H9 (cell line): ENCODE measurements at regions not wholly inside any gene's neighbourhood (a gene's known extent, or its start where the extent isn't known, plus 50 kb on each side); places are given as distances from the start of the nearest gene placed in this dataset.

Experiments
- DNase-seq: peaks from one replicate; pipeline ENCODE4 v3.0.0-alpha.2; 2017
- H2AFZ ChIP-seq: one replicate; pipeline ENCODE4 v1.6.1; 2013; ENCODE audit warnings: mild to moderate bottlenecking, low read length, control low read depth, moderate library complexity
- H2AK5ac ChIP-seq: 2 replicates; pipeline ENCODE4 v1.6.1; 2013; ENCODE audit warnings: low read length, control low read depth, mixed read lengths; ENCODE audit not compliant: insufficient read length
- H2BK120ac ChIP-seq: one replicate; pipeline ENCODE4 v1.6.1; 2013; ENCODE audit warnings: low read depth, mild to moderate bottlenecking, low read length, control low read depth, inconsistent platforms; ENCODE audit not compliant: poor library complexity, severe bottlenecking
- H2BK12ac ChIP-seq: 2 replicates; pipeline ENCODE4 v1.6.1; 2013; ENCODE audit warnings: low read length, control low read depth, mixed read lengths, low read depth; ENCODE audit not compliant: insufficient read length
- H2BK15ac ChIP-seq: 2 replicates; pipeline ENCODE4 v1.6.1; 2013; ENCODE audit warnings: low read depth, low read length, control low read depth
- H2BK20ac ChIP-seq: one replicate; pipeline ENCODE4 v1.6.1; 2013; ENCODE audit warnings: low read depth, mild to moderate bottlenecking, low read length, control low read depth, inconsistent platforms; ENCODE audit not compliant: poor library complexity, severe bottlenecking
- H2BK5ac ChIP-seq: 2 replicates; pipeline ENCODE4 v1.6.1; 2013; ENCODE audit warnings: low read length, control low read depth, mixed read lengths; ENCODE audit not compliant: insufficient read length
- H3K14ac ChIP-seq: 2 replicates; pipeline ENCODE4 v1.6.1; 2013; ENCODE audit warnings: low read length, control low read depth; ENCODE audit not compliant: insufficient read depth
- H3K18ac ChIP-seq: 2 replicates; pipeline ENCODE4 v1.6.1; 2013; ENCODE audit warnings: low read depth, mild to moderate bottlenecking, mixed read lengths, low read length, control low read depth; ENCODE audit not compliant: insufficient read length
- H3K23ac ChIP-seq: 2 replicates; pipeline ENCODE4 v1.6.1; 2013; ENCODE audit warnings: low read length, control low read depth, mixed read lengths, low read depth; ENCODE audit not compliant: insufficient read length
- H3K23me2 ChIP-seq: 2 replicates; pipeline ENCODE4 v1.6.1; 2013; ENCODE audit warnings: low read depth, mild to moderate bottlenecking, mixed read lengths, low read length, control low read depth; ENCODE audit not compliant: insufficient read length, poor library complexity, severe bottlenecking
- H3K27ac ChIP-seq: 2 replicates; pipeline ENCODE4 v1.5.1; 2013; ENCODE audit warnings: low read length, control low read depth, mixed read lengths, low read depth; ENCODE audit not compliant: insufficient read length
- H3K27me3 ChIP-seq: 2 replicates; pipeline ENCODE4 v1.6.1; 2013; ENCODE audit warnings: low read length, control low read depth, inconsistent platforms; ENCODE audit not compliant: insufficient read depth
- H3K4ac ChIP-seq: 2 replicates; pipeline ENCODE4 v1.6.1; 2013; ENCODE audit warnings: low read depth, mild to moderate bottlenecking, control low read depth, inconsistent platforms, low read length, moderate library complexity
- H3K4me1 ChIP-seq: 2 replicates; pipeline ENCODE4 v1.6.1; 2013; ENCODE audit warnings: low read length, control low read depth, inconsistent platforms; ENCODE audit not compliant: insufficient read depth
- H3K4me2 ChIP-seq: 2 replicates; pipeline ENCODE4 v1.6.1; 2013; ENCODE audit warnings: low read length, control low read depth, mixed read lengths; ENCODE audit not compliant: insufficient read length, insufficient read depth
- H3K56ac ChIP-seq: 2 replicates; pipeline ENCODE4 v1.6.1; 2013; ENCODE audit warnings: low read depth, mild to moderate bottlenecking, mixed read lengths, low read length, control low read depth; ENCODE audit not compliant: insufficient read length
- H3K79me1 ChIP-seq: 2 replicates; pipeline ENCODE4 v1.6.1; 2013; ENCODE audit warnings: low read depth, mild to moderate bottlenecking, moderate library complexity, low read length, control low read depth, inconsistent platforms; ENCODE audit not compliant: insufficient read depth, poor library complexity, severe bottlenecking
- H3K79me2 ChIP-seq: 2 replicates; pipeline ENCODE4 v1.6.1; 2013; ENCODE audit warnings: low read length, control low read depth, inconsistent platforms; ENCODE audit not compliant: insufficient read depth
- H3K9ac ChIP-seq: 2 replicates; pipeline ENCODE4 v1.6.1; 2013; ENCODE audit warnings: low read length, control low read depth, mixed read lengths; ENCODE audit not compliant: insufficient read length; ENCODE audit errors: extremely low read depth
- H3K9me3 ChIP-seq: one replicate; pipeline ENCODE4 v1.6.1; 2013; ENCODE audit warnings: low read depth, low read length, inconsistent platforms; ENCODE audit not compliant: control insufficient read depth
- H3T11ph ChIP-seq: one replicate; pipeline ENCODE4 v1.6.1; 2013; ENCODE audit warnings: mild to moderate bottlenecking, low read length, control low read depth, inconsistent platforms
- H4K20me1 ChIP-seq: one replicate; pipeline ENCODE4 v1.6.1; 2013; ENCODE audit not compliant: control insufficient read depth, insufficient read length, insufficient read depth
- H4K5ac ChIP-seq: 2 replicates; pipeline ENCODE4 v1.6.1; 2013; ENCODE audit warnings: low read depth, mild to moderate bottlenecking, mixed read lengths, low read length, control low read depth; ENCODE audit not compliant: insufficient read length
- H4K8ac ChIP-seq: replicated peaks from 2 replicates; pipeline ENCODE4 v1.6.1; 2013; ENCODE audit warnings: low read length, control low read depth, mixed read lengths, low read depth; ENCODE audit not compliant: insufficient read length
- H4K91ac ChIP-seq: 2 replicates; pipeline ENCODE4 v1.6.1; 2013; ENCODE audit warnings: low read depth, mild to moderate bottlenecking, moderate library complexity, mixed read lengths, low read length, control low read depth; ENCODE audit not compliant: insufficient read length
- H3K27ac Mint-ChIP-seq, 3 experiments: 2 replicates in 2 of 3; 3 replicates in 1 of 3; pipeline ENCODE4 v1.8.0; 2020 to 2021; ENCODE audit warnings: mixed read lengths in 3 of 3, mild to moderate bottlenecking in 1 of 3, moderate library complexity in 1 of 3
- H3K27me3 Mint-ChIP-seq: 2 replicates; pipeline ENCODE4 v1.8.0; 2021; ENCODE audit warnings: low read depth, mild to moderate bottlenecking, moderate library complexity, mixed read lengths
- H3K36me3 Mint-ChIP-seq, 3 experiments: 2 replicates in 2 of 3; 3 replicates in 1 of 3; pipeline ENCODE4 v1.8.0; 2020 to 2021; ENCODE audit warnings: low read depth in 3 of 3, mixed read lengths in 3 of 3; ENCODE audit not compliant: insufficient read depth in 1 of 3
- H3K4me1 Mint-ChIP-seq, 2 experiments: 2 replicates each; pipeline ENCODE4 v1.8.0; 2020; ENCODE audit warnings: mixed read lengths in 2 of 2
- H3K4me3 Mint-ChIP-seq, 2 experiments: 2 replicates in 1 of 2; 3 replicates in 1 of 2; pipeline ENCODE4 v1.8.0; 2020 to 2021; ENCODE audit warnings: mild to moderate bottlenecking in 2 of 2, mixed read lengths in 2 of 2, moderate library complexity in 1 of 2
- H3K9me3 Mint-ChIP-seq, 2 experiments: 2 replicates in 1 of 2; 3 replicates in 1 of 2; pipeline ENCODE4 v1.8.0; 2020; ENCODE audit warnings: mild to moderate bottlenecking in 2 of 2, mixed read lengths in 2 of 2, moderate library complexity in 1 of 2
- CTCF ChIP-seq: fragments of 200-600 bp; sonication (generic); conservative IDR thresholded peaks from 3 replicates; pipeline ENCODE4 v1.8.0; 2021; ENCODE audit warnings: antibody characterized with exemption, mild to moderate bottlenecking
- WGBS: extraction: QIAGEN DNeasy Blood & Tissue Kit; methylation state at CpG from one replicate; pipeline ENCODE4 v1.1.7; 2013; ENCODE audit warnings: missing lambda C conversion rate, low lambda C conversion rate, mixed read lengths; ENCODE audit not compliant: insufficient read length; ENCODE audit errors: extremely low coverage; 5-methylcytosine and 5-hydroxymethylcytosine counted together

- H3K27ac Mint-ChIP-seq, result no peak overlapping the region
- Histone ChIP-seq H2BK12ac (no peak overlapping the region), H3K23me2 (no peaks in the 10 kb centered on the region), H3K23ac (no peak overlapping the region), H2BK5ac (no peak overlapping the region), H3K4ac (no peak overlapping the region), H4K8ac (no peak overlapping the region), H3K56ac (no peak overlapping the region), H3K27me3 (no peaks in the 10 kb centered on the region), H2BK20ac (no peak overlapping the region), H3K18ac (no peak overlapping the region), H3K79me1 (no peaks in the 10 kb centered on the region), H2AK5ac (no peak overlapping the region), H3K9ac (no peak overlapping the region), H3K14ac (no peak overlapping the region), H2AFZ (no peak overlapping the region), H2BK120ac (no peak overlapping the region), H3K9me3 (no peaks in the 10 kb centered on the region), H3K4me2 (no peak overlapping the region), H3K79me2 (no peaks in the 10 kb centered on the region), H4K91ac (no peak overlapping the region), H4K20me1 (no peaks in the 10 kb centered on the region), H4K5ac (no peak overlapping the region), H3K27ac (no peak overlapping the region), H3K4me1 (no peaks in the 10 kb centered on the region), H3T11ph (no peak overlapping the region), H2BK15ac (no peak overlapping the region)
- TF ChIP-seq CTCF, result no peak
- no peaks in the 10 kb centered on the region for H3K4me1 Mint-ChIP-seq
- DNase-seq, result no peak
- H3K4me3 Mint-ChIP-seq, result no peak overlapping the region
- H3K9me3 Mint-ChIP-seq, result no peaks in the 10 kb centered on the region
- no CpG with 5 or more reads among the region's 2 CpGs for WGBS
- H3K27me3 Mint-ChIP-seq, result peaks cover 5% of the 10 kb centered on the region
- no peaks in the 10 kb centered on the region for H3K36me3 Mint-ChIP-seq
Observed at GRCh38 chr10:8874268-8874667, 819.8 kb downstream of the GATA3 start.
